Glomerular visceral epithelial cell (primary cell): ENCODE measurements at regions not wholly inside any gene's neighbourhood (a gene's known extent, or its start where the extent isn't known, plus 50 kb on each side); places are given as distances from the start of the nearest gene placed in this dataset.
"Not testable (repeated sequence)": the region's sequence is repeated elsewhere in the genome, so short reads cannot be mapped to it uniquely, and the experiment has no call there.

Source experiments
- DNase-seq: peaks from one replicate; pipeline ENCODE4 v3.0.0-alpha.2; 2016; ENCODE audit errors: extremely low spot score

GRCh38 chr18:62629031-62629430 lies 86.3 kb upstream of the PHLPP1 start:
- DNase-seq: no peak

DNA sequence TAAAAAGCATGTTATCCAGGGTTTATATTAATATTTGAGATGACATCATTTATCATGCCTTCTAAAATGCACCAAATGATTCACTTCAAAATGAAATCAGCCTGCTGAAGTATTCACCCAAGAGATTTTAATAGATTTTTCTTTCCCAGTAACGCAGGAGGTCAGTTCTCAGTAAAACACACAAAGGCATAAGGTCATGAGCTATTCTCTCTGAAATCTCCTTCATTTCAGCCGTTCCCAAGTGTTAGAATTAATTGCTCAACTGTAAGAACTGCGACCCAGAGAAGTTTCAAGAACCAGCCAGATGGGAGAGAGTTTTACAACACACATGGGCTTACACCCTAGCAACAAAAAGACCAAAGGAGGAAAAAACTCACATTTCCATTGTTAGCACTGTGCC lies 84.2 kb upstream of the PHLPP1 start:
- DNase-seq: no peak

DNA sequence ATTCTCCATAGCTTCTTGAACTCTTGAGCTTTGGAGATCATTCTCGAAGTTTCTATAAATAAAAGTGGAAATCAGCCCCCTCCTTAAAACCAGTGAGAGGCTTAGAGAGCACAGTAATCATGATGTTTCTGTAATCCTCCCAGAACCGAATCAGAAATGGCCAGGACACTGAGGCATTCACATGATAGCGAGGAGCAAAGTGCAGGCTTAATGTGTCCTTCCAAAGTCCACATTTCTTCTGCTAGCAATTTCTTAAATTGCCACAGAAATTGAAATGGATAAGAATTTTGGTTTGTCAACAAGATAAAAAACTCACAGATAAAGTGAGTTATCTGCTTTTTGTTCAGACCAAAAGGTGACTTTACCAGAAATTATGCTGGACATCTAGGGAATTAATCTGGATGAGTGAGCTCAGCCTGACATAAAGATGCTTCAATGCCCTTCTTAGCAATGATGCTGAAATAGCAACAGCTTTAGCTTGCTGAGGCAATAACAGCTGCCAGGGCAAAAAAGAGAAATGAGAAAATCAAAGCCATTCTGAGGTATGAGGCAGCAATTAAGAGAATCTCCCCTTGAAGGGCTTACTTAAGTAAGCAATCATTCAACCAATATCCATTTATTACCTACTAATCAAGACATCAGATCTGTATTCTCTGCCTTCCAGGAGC lies 82.4 kb upstream of the PHLPP1 start:
- no peak for DNase-seq

DNA sequence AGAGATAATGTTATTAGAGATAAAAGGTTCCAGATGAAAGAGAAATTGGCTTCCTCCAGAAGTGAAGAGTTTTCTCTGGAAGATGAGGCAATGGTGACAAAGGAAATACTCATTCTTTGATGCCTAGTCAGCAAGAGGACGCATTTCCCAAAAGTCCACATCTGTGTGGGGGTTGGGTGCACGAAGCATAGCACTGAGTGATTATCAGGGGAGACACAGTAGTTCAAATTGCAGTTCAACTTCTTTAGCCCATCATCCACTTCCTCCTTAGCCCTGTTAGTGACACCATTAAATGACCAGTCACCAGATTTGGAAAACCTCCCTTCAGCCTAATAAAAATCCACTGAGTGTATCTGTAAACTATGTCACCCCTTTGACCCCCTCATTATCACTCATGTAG lies 80.9 kb upstream of the PHLPP1 start:
- DNase-seq: no peak

- DNase-seq: peak; percentile 13
These were observed 80.2 kb upstream of the PHLPP1 start for GRCh38 chr18:62634979-62635630.

DNA sequence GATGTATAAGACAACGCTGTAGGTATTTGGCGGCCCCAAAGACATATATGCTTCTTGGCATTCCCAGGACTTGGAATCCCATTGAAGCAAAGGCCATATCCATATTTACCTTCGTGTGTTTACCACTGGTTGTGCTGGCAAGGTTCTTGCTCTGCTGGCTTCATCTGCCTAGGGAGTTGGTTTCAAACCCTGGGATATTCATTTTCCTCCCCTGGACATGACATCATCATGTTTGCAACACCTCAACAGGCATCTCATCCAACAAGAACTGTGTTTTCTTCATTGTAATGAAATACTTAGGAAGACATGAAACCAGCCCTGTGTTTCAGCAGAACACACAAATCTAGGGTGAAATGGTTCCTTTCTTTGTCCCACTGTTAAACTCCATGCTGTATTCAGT lies 77.9 kb upstream of the PHLPP1 start:
- DNase-seq: no peak

DNA sequence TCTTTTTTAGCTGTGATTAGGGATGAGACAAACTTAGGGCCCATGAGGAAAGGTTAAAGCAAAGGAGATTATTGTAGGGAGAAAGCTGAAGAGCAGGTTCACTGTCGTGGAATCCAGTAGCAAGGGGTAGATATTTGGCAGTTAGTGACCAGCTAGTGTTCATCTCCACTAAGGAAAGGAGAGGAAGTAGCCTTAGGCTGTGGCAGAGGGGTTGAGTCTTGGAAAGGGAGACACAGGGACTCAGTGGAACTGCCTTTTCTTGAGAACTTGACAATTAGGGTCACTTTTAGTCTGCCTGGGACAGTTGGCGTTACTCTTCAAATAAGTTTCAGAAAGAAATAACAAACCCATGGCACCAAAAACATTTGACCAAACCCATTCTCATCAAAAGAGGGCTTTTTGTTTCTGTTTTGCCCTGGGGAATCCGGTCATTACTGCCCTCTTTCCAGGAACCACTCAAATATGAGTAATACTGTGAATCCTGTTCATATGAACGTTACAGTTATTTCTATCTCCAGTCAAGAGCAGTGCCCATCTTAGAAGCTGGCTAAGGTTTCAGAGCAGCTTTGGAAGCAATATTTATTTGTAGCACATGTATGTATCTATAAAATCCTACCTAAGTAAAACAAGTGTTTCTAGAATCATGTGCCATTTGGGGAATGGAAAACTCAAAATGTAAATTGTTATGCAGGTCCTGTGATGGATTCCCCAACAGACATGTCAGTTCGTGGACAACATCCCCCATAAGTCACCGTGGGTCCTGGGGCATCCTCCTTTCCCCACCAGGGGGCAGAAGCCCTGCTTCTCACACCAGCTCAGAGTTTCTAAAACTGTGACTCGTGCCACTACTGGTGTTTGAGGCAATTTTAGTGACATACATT lies 77.3 kb upstream of the PHLPP1 start:
- DNase-seq: no peak

- DNase-seq: no peak
These were observed 72.2 kb upstream of the PHLPP1 start for GRCh38 chr18:62643181-62643580.

- DNase-seq: no peak
These were observed 70.6 kb upstream of the PHLPP1 start for GRCh38 chr18:62644773-62645172.

- no peak for DNase-seq
These were observed 68.2 kb upstream of the PHLPP1 start for GRCh38 chr18:62647179-62647578.

- no peak for DNase-seq
These were observed 67.2 kb upstream of the PHLPP1 start for GRCh38 chr18:62648045-62648678.

DNA sequence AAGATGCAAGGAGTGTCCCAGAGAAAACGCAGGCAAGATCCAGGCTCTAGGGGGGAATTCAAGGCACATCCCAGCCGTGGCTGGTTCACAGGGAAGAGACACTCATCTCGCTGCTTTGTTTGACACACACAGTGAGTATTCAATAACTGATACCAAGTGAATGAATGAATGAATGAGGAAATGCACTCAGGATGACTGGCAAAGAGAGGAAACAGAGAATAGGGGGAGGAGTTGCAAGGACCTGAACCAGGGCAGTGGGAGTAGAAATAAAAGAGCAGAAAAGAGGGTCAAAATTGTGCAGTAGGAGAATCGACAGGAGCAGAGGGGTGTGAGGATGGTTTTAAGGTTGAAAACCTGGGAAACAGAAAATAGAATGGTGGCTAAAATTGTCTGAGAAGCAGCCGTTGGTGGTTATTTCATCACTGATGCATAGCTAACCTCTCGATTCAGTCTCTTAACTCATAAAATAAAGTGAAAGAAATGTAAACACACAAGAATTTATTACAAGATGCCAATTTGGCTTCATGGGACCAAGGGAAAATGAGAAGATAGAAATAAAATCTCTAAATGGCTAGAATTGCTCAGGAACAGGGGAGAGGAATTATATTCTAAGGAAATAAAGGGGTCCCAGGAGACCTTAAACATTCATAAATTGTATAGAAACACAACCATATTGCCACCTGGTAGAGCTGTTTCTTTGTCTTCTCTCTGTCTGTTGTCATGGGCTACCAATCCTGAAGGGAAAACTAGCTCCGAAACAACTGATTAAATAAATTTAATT lies 63.9 kb upstream of the PHLPP1 start:
- no peak for DNase-seq

- not testable (repeated sequence) for DNase-seq
These were observed 63.2 kb upstream of the PHLPP1 start for GRCh38 chr18:62652057-62652629.

GRCh38 chr18:62655520-62656219 lies 59.7 kb upstream of the PHLPP1 start:
- no peak for DNase-seq

DNA sequence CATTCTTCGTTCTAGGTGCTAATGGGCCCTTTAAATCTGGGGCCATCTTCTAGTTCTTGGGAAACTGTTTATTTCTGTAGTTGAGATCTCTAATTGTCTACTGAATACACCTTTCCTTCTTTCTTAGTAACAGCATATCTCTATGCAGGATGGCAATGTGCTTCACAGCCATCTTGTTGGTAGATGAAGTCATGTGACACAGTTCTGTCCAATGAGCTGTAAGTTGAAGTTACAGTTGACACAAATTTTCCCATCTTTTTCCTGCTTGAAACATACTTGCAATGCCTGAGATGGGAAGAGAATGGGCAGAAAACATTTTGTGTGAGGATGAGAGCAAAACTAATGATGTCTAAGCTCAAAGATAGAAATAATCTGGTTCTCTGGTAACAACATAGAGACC lies 57.3 kb upstream of the PHLPP1 start:
- no peak for DNase-seq

DNA sequence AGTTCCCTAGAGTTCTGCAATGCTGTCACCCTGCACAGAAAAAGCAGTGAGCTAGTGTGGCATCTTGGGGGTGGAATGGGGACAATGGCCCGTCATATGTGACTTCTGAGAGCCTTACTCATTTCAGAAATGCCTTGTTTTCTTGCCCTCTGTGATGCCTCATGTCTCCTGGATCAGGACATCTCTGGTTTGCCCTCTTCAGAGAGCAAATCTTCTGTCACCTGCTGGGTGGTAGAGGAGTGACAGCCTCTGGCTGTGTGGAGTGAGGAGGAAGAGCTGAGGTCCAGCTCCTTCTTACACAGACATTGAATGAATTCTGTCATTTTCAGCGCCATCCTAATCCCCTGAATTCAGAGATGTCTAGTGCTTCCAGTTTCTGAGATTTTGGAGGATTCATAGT lies 55.6 kb upstream of the PHLPP1 start:
- no peak for DNase-seq

DNA sequence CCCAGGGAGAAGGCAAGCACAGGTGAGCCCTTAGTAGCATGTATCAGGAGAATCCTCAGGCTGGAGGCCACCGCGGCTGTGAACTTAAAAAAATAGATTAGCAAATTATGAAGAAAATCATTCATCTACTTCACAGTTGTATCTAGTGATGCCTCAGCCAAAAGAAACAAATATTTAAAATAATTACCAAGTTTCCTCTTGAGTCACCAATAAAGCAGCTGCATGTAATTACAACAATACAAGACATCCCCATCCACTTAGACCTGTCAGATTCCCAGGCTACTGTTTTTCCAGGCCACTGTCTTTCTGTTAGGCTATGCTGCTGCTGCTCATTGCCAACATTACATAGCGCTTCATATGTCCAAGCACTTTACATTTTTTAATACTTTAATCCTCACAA lies 54.6 kb upstream of the PHLPP1 start:
- DNase-seq: no peak

- peak; percentile 11 for DNase-seq
These were observed 51.5 kb upstream of the PHLPP1 start for GRCh38 chr18:62663731-62664336.

DNA sequence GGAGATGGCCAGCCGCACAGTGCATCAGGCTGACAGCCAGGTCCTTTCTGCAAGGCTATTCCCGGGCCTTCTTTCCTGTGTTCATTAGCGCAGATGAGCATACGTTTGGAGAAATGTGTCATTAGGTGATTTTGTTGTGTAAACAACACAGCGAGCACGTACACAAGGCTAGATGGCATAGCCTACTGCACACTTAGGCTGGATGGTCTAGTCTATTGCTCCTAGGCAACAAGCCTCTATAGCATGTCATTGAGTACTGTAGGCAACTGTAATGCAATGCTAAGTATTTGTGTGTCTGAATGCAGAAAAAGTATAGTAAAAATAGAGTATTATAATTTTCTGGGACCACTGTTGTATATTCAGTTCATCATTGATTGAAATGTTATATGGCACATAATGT lies 50.9 kb upstream of the PHLPP1 start:
- DNase-seq: no peak

DNA sequence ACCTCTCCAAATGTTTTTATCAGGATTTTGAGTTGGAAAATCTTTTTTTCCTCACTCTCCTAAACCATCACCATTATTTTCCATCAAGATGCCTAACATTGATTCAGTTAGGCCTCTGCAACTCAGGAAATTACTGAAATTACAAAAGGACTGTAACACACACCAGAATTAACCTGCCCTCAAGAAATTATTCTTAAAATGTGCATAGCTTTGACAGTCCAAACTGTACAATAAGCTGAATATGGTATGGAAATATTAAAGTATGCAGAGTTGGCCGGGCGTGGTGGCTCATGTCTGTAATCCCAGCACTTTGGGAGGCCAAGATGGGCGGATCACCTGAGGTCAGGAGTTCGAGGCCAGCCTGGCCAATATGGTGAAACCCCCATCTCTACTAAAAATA lies 50.2 kb upstream of the PHLPP1 start:
- DNase-seq: no peak
